ENCODE measurements at regions not wholly inside any gene's neighbourhood (a gene's known extent, or its start where the extent isn't known, plus 50 kb on each side); places are given as distances from the start of the nearest gene placed in this dataset.

GRCh38 chr21:35236090-35236489 lies 187.0 kb upstream of the RUNX1 start:
- no peak for TF ChIP-seq TAF1 (IDR thresholded peaks at IDR 0.05; ENCODE audit: borderline replicate concordance, low read depth, low read length)
- no peak for TF ChIP-seq POLR2AphosphoS5 (IDR thresholded peaks at IDR 0.05; ENCODE audit: low read depth, low read length)

Data from GM12892 (cell line).